GM12892 (cell line): ENCODE measurements at regions not wholly inside any gene's neighbourhood (a gene's known extent, or its start where the extent isn't known, plus 50 kb on each side); places are given as distances from the start of the nearest gene placed in this dataset.

Experiments
- POLR2AphosphoS5 ChIP-seq: IDR thresholded peaks from 2 replicates; pipeline ENCODE4 v1.6.1; 2011; ENCODE audit warnings: low read depth, low read length, control low read depth
- TAF1 ChIP-seq: IDR thresholded peaks from 2 replicates; pipeline ENCODE4 v1.6.1; 2011; ENCODE audit warnings: low read depth, mild to moderate bottlenecking, control low read depth, low read length, borderline replicate concordance

DNA sequence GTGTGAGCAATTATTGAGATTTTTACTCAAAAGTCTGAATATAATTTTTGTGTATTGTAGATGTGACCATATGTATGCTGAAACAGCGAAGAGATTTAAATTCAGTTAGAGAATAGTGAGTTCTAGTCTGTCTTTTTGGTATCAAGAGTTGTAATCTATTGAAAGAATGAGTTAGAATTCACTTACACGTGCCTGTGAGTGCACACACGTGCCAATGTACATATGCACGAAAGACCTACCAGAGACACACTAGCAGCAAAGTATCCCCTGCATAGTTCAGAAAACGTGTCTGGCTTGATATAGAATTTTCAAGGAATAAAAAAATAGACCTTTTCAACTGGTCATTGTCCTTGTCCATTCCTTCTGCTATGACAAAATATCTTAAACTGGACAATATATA lies 64.8 kb upstream of the BHLHE40 start:
- no peak for TF ChIP-seq POLR2AphosphoS5
- TF ChIP-seq TAF1, result no peak
